GM18907 (cell line): ENCODE measurements at regions not wholly inside any gene's neighbourhood (a gene's known extent, or its start where the extent isn't known, plus 50 kb on each side); places are given as distances from the start of the nearest gene placed in this dataset.

Source experiments
- ATAC-seq: cut with Tn5 transposase; IDR thresholded peaks from one replicate; pipeline ENCODE4 v1.9.1; 2021; ENCODE audit warnings: mild to moderate bottlenecking, moderate library complexity; ENCODE audit not compliant: unreplicated experiment

DNA sequence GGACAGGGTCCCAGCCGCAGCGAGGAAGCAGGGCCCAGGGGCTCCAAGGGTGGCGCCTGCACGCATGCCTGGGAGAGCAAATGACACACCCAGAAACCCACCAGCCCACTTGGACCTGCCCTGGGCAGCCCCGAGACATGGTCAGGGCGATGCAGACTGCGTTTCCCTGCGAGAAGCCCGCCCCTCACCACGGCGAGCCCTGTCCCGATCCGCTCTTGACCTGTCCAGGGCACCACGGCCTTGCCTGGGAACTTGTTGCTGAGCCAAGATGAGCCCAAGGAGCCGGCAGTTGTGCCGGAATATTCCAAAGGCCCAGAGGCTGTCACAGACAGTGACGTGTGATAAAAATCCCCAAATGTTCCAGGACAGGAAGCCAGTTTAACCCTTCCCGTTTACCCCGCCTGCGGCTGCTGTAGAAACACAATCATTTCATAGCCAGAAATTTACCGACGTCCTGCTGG, 78.1 kb downstream of the SIK1 start:
- no peak for ATAC-seq

DNA sequence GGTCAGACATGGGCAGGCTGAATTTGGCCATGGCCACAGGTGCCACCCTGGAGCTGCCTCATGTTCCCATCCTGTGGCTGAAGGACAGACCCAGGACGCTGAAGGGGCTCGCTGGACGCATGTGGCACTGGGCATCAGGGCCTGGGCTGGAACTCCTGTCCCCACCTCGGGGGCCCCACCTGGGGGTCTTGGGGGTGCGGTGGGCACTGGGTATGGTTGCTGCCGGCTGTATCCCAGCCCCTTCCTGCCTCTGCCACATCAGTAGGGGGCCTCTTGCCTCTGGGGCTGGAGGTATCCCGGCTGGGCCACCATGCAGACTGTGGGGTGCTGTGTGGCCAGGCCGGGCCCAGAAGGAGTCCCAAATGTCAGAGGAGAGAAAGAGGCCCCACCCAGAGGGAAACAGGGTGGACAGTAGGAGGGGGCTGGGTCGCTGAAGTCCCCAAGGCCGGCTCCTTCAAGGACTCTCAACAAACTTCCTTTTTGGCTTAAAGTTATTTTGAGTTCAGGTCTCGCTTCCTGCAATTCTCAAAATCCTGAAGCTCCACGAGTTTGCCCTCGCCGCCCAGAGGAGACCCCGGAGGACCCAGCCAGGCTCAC, 78.7 kb downstream of the SIK1 start:
- no peak for ATAC-seq

DNA sequence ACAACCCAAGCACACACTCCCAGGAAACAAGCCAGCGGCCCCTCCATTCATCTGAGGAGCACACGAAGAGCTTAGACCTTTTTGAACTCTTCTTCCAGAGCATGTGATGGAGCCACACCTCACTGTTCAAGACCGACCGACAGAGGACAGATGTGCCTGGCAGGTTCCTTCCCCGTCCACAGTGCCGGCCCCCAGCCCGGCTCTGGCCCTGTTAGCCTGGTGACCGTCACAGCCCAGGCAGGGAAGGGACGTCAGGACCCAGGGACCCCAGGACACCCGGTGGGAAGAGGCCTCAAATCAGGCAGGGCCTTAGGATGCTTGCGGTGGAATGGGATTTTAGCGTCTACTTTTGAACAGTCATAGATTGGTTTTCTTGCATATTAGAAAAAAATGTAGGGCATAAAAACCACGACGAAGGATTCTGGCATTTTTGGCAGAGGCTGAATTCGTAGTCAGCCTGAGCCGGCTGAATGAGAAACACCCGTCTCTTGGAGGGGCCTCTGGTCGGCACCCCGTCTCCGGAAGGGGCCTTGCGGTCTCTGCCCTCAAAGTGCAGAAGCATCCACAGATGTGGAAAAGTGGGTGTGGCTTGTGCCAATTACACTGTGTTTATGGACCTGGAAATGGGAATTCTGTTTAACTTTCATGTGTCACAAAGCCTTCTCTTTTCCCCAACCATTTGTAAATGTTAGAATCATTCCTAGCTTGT, 79.3 kb downstream of the SIK1 start:
- no peak for ATAC-seq

DNA sequence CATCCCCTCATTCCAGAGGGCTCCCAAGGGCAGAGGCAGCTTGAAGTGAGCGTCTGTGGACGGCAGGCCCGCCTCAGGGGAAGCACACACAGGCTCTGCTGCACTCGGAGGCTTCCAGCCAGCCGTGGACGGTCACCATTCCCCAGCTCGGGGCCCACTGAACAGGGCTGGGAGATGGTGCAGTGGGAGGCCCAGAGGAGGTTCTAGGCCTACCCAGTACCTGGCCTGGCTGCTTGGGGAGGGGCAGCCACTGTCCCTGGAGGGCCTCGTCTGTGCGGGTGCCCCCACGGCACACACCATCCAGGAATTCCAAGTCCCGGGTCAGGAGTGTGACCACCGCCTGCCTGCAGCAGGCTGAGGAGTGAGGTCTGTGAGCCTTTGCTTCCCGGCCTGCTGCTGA, 80.4 kb downstream of the SIK1 start:
- no peak for ATAC-seq

DNA sequence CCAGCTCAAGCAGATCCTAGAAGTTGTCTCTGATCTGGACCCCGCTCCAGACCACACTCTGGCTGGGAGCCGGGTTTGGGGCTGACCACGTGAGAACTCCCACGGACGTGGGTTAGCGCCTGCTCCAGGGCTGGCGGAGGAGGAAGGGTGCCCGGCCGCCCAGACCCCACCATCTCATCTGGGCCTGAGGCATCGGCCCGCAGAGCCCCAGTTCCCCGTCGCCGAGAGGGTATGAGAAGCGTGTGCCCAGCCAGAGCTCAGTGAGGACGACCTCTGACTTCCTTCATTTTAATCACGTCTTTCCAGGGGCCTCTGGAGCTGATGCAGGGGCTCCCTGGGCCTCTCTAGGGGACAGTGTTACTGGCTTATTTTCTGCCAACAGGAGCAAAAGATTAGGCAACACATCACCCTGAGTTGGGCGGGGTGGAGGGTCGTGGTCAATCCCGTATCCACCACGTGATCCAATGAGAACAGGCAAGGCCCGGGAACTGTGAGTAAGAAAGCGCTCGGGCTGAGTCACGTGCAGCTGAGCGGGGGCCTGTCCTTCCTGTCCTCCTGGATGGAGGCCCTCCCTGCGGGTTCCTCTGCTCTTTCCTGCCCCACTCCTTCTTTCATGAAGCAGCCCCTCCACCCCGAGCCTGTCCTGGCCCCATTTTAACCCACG, 81.1 kb downstream of the SIK1 start:
- ATAC-seq: no peak

DNA sequence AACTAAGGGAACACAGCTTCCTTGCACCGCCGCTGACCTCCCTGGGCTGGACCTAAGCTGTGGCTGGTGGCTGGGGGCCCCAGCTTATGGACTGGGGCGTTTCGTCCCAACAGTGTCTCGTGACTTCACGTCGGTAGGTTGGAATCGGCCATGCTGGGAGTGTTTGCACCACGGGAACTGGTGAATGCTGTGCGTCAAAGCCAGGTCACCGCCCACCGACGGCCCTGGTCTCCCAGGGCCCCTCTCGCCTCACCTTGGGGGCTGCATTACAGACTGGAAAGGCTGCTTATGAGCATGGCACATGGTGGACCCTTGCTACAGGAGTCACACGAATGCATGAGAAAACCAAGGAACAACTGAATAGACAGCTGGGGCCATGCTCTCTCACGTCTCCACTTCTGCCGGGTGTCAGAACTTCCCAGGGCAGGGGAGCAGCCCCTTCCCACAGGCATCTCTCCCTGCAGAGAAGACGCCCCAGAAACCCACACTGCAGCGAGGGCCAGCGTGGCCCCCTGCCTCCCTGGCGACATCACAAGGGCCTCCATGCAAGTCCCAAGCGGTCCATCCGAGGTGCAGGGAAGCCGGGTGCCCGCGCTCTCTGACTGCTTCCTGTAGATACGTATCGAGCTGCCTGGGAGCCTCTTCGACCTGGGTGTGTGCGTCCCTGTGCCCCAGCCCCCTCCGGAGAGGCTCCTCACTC, 81.7 kb downstream of the SIK1 start:
- no peak for ATAC-seq

DNA sequence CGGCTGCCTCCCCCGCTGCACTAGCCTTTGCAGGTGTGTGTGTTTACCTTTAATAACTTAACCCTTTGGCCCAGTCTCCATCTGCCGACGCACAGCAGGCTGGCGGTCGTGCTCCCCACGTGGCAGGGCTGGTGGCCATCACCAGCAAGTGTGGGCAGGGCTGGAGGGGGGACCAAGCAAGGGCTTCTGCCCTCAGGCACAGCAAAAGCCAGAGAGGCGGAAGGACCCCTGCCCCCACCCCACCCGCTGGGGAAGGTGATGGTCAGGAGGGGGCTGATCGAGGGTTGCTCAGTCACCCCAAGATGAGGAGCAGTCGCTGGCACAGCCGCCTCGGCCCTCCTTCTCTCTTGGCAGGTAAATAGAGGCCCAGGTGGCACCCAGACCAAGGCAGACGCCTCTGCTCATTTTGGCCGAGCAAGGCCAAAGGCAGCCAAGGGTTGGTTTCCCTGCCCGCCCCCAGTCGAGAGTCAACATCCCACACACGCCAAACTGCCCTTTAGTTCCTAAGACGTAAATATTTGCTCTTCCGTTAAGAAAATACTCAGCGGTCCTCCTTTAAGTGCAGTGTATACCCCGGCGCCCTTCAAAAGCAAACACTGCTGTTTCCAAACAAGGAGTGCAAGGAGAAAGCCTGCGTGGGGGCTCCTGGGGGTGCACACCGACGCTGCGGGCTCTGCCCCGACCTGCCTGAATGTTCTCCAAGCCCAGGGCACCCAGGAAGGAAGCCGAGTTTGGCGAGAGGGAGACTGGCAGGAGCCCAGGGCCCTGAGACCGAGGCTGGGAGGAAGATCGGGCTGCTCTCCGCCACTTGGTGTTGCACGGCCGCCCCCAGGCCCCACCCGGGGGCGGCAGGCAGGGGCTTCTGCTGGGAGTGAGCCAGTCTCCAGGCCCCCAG, 82.7 kb downstream of the SIK1 start:
- no peak for ATAC-seq

DNA sequence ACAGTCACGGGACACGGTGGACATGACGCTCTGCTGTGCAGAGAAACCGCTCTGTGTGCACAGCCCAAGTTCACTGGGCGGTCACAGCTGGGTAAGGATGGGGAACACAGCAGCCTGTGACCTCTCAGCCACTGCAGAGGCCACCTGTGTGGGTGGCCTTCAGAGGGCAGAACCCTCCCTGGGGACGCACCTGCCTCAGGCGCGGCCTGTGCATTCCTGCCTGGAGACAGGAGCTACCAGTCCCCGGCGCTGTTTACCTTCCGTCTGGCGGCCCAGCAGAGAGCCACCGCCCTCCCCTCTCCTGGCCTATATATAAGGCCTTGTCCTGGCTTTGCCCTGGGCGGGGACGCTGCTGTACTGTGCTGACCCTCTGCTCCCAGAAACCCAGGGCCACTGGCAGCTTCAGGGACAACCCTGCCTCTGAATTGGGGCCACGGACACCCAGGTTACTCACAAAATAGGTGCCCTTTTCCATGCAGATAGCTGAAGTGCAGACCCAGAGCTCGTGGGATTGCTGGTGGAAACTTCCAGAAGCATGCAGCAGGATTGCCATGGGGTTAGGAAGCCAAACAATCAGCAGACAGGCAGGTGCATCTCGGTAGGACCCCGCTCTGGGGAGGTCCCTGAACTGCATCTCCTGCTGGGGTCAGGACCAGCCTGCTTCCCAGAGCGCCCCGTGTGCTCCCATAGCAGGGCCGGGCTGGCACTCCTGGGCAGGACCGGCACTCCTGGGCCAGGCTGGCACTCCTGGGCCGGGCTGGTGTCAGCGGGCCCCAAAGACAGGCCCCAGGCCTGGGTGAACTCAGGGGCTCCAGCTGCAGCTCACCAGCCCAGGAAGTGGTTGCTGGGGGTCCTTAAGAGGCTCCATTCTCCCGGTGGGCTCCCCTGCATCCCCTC, 83.6 kb downstream of the SIK1 start:
- no peak for ATAC-seq

DNA sequence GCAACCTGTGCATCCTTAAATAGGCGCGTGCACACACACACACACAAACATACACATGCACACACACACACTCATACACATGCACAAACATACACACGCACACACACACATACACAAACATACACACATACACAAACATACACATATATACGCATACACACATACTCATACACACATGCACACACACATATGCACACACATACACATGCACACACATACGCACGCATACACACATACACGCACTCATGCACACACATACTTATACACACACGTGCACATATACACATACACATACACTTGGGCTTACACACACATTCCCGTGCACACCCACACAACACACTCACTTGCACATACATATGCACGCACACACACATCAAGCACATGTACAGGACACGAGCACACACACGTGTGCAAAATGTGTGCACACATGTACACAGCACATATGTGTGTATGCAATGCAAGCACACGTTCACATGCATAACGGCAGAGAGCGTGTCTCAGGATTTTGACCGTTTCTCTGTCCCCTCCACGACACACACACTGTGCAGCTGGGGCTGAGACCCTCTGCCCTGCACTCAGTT, 84.5 kb downstream of the SIK1 start:
- no peak for ATAC-seq

DNA sequence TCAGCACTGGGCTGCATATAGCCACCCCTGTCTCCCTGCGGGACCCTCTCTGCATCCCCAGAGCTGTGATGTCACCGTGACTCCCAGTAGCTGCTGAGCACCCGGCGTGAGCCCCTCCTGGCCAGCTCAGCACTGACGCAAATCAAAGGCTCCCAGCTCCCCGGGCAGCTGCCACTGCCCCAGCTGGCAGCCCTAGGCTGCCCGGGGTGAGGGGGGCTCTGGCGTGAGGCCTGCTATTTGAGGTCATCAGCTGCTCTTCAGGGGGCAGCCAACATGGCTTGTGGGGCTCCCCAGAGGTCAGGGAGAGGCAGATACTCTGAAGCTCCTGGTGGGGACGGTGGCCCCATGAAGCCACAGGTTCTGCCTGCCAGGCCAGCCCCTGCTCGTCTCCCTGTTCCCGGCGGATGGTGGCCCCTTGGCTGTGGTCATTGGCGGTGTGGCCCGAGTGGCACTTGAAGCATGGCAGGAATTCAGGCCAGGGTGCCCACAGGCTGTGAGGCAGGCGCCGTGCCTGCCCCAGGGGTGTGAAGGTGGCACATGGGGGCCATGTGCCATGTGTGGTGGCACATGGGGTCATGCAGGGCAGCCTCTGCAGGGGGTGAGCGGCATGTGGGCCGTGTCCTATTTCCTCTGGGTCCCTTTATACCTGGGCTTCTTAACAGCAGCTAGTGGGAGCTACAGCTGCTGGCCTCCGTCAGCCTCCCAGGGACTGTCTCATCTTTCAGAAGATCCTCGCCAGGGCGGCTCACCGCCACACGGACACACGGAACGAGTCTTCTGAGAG, 85.4 kb downstream of the SIK1 start:
- no peak for ATAC-seq

DNA sequence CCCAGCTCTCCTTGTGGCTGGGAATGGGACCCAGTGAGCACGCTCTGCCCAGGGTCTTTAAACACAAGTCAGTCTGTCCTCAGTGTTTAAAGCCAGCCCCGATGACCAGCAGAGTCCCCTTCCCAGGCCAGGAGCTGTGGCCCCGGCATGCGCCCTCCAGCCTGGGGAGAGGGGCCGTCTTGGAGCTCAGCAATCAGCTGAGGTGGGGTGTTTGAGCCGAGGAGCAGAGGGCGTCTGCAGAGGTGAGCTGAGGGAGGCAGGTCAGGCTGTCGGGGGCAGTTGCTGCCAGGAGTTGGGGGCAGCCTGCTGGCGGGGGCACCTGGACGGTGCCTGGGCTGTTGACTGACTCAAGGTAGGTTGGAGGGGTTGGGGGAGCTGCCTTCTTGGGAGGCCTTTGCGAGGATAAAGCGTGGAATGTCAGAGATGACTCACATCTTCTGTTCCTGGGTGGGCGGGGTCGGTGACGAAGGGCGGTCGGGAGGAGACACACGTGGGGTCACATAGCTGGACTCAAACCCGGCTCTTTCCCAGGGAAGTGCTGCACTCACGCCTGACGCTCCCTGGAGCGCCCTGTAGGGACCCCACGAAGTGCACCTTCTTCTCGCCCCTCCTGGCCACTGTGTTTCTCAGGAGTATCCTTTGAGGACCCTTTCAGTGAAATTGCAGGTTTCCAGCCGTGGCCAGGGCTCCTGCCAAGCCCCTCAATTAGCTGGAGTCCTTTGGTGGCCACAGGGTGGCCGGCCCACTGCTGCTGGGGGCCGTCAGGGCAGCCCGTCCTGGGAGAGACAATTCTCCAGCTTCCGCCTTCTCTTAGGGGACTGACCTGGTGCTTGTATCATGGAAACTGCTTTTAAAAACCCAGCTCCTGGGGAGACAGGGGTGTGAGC, 86.2 kb downstream of the SIK1 start:
- ATAC-seq: no peak

DNA sequence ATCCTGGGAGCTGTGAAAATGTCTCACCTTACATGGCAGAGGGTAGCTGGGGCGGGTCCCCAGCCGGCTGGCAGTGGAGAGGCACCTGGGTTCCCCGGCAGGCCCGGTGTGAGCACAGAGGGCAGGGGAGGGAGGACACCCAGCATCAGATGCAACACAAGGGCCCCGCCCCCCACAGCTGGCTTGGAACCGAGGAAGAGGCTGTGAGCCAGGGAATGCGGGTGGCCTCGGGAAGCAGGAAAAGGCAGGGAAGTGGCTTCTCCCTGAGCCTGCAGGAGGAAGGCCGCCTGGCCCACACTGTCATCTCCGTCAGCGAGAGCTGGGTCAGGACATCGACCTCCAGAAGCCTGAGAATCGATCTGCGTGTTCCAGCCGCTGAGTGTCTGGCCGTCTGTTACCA, 87.3 kb downstream of the SIK1 start:
- ATAC-seq: no peak

DNA sequence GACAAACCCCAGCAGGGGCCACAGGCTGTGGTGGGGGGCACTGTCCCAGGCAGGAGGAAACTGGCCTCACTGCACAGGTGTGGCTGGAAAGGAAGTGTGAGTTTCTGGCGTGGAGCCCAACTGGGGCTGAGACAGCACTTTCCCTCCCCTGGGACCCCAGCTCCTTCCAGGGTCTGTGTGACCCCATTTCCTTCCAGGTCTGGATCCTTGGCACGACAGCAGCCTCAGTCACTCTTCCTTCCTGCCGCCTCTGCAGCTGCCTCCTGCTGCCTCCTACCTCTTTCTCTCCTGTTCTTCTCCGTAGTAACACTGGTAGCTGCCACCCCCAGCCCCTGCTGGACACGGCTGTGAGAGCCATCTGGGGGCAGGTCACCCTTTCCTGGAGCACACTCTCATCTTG, 88.0 kb downstream of the SIK1 start:
- no peak for ATAC-seq

DNA sequence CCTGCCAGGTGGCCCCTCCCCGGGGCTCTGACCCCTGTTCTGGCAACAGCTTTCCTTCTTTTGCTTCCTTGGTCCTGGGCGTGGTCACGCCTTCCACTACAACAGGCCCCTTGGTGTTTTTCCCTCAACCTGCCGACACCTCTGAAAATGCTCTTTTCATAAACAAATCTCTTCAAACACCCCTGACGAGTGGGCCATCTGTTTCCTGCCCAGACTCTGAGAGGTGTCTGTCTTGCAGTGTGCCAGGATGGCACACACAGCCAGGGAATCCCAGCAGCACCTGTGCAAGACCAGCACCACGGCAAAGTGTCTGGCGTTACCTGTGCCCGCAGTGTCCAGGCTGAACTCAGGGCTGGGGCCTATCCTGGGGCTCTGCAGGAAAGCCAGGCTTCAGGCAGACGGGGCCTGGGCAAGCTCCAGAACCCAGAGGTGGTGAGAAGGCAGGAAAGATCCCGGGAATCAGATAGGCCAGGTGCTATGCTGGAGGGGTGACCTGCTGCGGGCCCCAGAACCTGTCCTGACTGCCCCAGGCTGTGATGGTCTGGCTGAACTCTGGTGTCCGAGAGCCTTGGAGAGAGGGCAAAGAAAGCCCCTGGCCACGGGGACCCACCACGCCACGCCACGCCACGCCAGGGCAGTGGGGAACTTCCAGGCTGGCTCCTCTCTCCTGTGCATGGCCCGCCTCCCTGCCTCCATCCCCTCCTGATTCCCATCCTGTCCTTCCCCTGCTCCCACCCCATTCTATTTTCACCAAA, 88.9 kb downstream of the SIK1 start:
- ATAC-seq: no peak

DNA sequence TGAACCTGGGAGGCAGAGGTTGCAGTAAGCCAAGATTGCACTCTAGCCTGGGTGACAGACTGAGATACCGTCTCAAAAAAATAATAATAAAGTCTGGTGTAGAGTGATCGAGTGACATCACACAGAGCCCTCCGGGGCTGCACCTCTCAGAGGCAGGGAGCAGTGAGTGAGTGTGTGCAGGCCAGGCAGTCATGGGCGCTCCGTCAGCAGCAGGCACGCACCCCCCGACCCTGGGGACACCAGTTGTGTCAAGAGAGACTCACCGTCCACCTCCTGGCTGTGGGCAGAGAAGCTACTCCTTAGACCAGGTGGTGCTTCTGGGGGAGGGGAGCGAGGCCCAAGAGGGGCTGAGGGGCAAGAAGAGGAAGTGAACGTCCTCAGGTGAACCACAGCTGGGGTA, 91.8 kb downstream of the SIK1 start:
- no peak for ATAC-seq

DNA sequence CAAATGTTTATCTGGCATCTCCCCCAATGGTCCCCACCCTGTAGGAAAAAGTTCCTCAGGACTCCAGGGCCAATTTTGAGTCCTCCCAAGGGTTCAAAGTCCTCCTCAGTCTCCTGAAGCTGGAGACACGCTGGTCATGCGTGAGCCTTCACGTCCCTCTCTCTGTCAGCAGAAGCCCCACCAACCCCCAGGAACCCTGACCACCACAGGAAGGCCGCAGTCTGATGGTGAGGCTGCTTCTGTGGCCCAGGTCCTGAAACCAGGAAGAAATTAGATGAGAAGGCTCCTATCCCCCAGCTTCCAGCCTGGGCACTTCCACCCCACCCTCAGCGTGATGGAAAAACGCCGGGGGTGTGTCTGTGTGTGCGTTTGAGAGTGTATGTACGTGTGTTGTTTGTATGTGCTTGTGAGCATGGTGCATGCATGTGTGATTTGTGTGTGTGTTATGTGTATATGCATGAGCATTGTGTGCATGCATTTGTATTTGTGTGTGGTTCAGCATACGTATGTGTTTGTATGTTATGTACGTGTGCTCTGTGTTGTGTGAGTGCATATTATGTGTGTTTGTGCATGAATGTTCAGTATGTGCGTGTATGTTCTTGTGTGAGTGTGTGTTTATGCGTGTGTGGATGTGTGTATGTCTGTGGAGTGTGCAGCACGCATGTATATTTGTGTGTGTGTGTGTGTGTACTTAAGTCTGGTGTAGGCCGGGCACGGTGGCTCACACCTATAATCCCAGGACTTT, 92.5 kb downstream of the SIK1 start:
- ATAC-seq: no peak
